WTC11 (cell line): ENCODE measurements at regions not wholly inside any gene's neighbourhood (a gene's known extent, or its start where the extent isn't known, plus 50 kb on each side); places are given as distances from the start of the nearest gene placed in this dataset.

Experiments used
- ATAC-seq: fragments of 200-7000 bp; cut with Tn5 transposase; 2 replicates; pipeline ENCODE4 v1.10.0; 2021; ENCODE audit warnings: mild to moderate bottlenecking, moderate library complexity
- CTCF ChIA-PET: fragments of 300-600 bp; sonication (Branson Sonifier 250); formaldehyde crosslinking; loops from one replicate; lab custom pipeline; 2021; ENCODE audit warnings: antibody characterized with exemption; lab: Charles Lee
- POLR2A ChIA-PET: fragments of 350-600 bp; sonication (Branson Sonifier 250); formaldehyde crosslinking; loops from one replicate; lab custom pipeline; 2021; ENCODE audit warnings: antibody characterized with exemption; lab: Charles Lee
- DNase-seq: peaks from one replicate; pipeline ENCODE4 v3.0.0; 2021; ENCODE audit warnings: low spot score
- H3K27ac Mint-ChIP-seq: 2 replicates; pipeline ENCODE4 v1.8.0; 2021; ENCODE audit warnings: mixed read lengths
- H3K27me3 Mint-ChIP-seq: 2 replicates; pipeline ENCODE4 v1.8.0; 2021; ENCODE audit warnings: low read depth, mild to moderate bottlenecking, moderate library complexity, mixed read lengths
- H3K36me3 Mint-ChIP-seq: 2 replicates; pipeline ENCODE4 v1.8.0; 2021; ENCODE audit warnings: mixed read lengths
- H3K4me1 Mint-ChIP-seq: 2 replicates; pipeline ENCODE4 v1.8.0; 2022; ENCODE audit warnings: mixed read lengths
- H3K4me3 Mint-ChIP-seq: 2 replicates; pipeline ENCODE4 v1.8.0; 2021; ENCODE audit warnings: mild to moderate bottlenecking, moderate library complexity, mixed read lengths
- H3K9me3 Mint-ChIP-seq: 2 replicates; pipeline ENCODE4 v1.8.0; 2021; ENCODE audit warnings: mixed read lengths
- ESRRA ChIP-seq: sonication (generic); formaldehyde crosslinking; IDR thresholded peaks from 2 replicates; pipeline ENCODE4 v1.8.1; 2022; ENCODE audit warnings: mild to moderate bottlenecking, missing genetic modification reagents, borderline replicate concordance
- ETV6 ChIP-seq: sonication (generic); formaldehyde crosslinking; IDR thresholded peaks from 2 replicates; pipeline ENCODE4 v1.8.1; 2022; ENCODE audit warnings: mild to moderate bottlenecking, missing genetic modification reagents
- FOXK1 ChIP-seq: sonication (generic); formaldehyde crosslinking; IDR thresholded peaks from 2 replicates; pipeline ENCODE4 v1.8.0; 2022; ENCODE audit warnings: mild to moderate bottlenecking, moderate library complexity, missing genetic modification reagents
- GABPB1 ChIP-seq: sonication (generic); formaldehyde crosslinking; IDR thresholded peaks from 2 replicates; pipeline ENCODE4 v1.8.1; 2023; ENCODE audit warnings: mild to moderate bottlenecking, missing genetic modification reagents
- IRF1 ChIP-seq: sonication (generic); formaldehyde crosslinking; IDR thresholded peaks from 2 replicates; pipeline ENCODE4 v1.8.0; 2023; ENCODE audit warnings: missing genetic modification reagents
- MYBL2 ChIP-seq: sonication (generic); formaldehyde crosslinking; IDR thresholded peaks from 2 replicates; pipeline ENCODE4 v1.8.1; 2023; ENCODE audit warnings: mild to moderate bottlenecking, moderate library complexity, missing genetic modification reagents
- NFYB ChIP-seq: sonication (generic); formaldehyde crosslinking; conservative IDR thresholded peaks from 2 replicates; pipeline ENCODE4 v1.8.0; 2022; ENCODE audit warnings: low read depth, missing genetic modification reagents
- NR3C1 ChIP-seq: sonication (generic); formaldehyde crosslinking; conservative IDR thresholded peaks from 2 replicates; pipeline ENCODE4 v1.8.1; 2023; ENCODE audit warnings: low read depth, mild to moderate bottlenecking, missing genetic modification reagents
- PRDM15 ChIP-seq: sonication (generic); formaldehyde crosslinking; IDR thresholded peaks from 2 replicates; pipeline ENCODE4 v1.8.0; 2022; ENCODE audit warnings: missing genetic modification reagents
- RORB ChIP-seq: fragments of 250-450 bp; sonication (Bioruptor Pico); IDR thresholded peaks from 2 replicates; pipeline ENCODE4 v1.9.0; 2021; ENCODE audit warnings: mild to moderate bottlenecking
- TCF7 ChIP-seq: sonication (generic); formaldehyde crosslinking; IDR thresholded peaks from 2 replicates; pipeline ENCODE4 v1.8.0; 2022; ENCODE audit warnings: mild to moderate bottlenecking, low read depth, missing genetic modification reagents, moderate library complexity
- TEAD1 ChIP-seq: sonication (generic); formaldehyde crosslinking; IDR thresholded peaks from 2 replicates; pipeline ENCODE4 v1.8.0; 2022; ENCODE audit warnings: mild to moderate bottlenecking, missing genetic modification reagents
- TP53 ChIP-seq: sonication (generic); formaldehyde crosslinking; IDR thresholded peaks from 2 replicates; pipeline ENCODE4 v1.8.1; 2023; ENCODE audit warnings: mild to moderate bottlenecking, missing genetic modification reagents
- USF2 ChIP-seq: sonication (generic); formaldehyde crosslinking; IDR thresholded peaks from 2 replicates; pipeline ENCODE4 v1.8.1; 2023; ENCODE audit warnings: mild to moderate bottlenecking, missing genetic modification reagents, moderate library complexity
- ZNF425 ChIP-seq: fragments of 250-450 bp; sonication (Bioruptor Pico); conservative IDR thresholded peaks from 2 replicates; pipeline ENCODE4 v1.9.0; 2021; ENCODE audit warnings: mild to moderate bottlenecking
- ZNF512 ChIP-seq: sonication (generic); formaldehyde crosslinking; IDR thresholded peaks from 2 replicates; pipeline ENCODE4 v1.8.1; 2022; ENCODE audit warnings: missing genetic modification reagents, borderline replicate concordance
- ZNF532 ChIP-seq: fragments of 250-450 bp; sonication (Bioruptor Pico); IDR thresholded peaks from 2 replicates; pipeline ENCODE4 v1.9.0; 2021; ENCODE audit warnings: mild to moderate bottlenecking, borderline replicate concordance

GRCh38 chr9:90423661-90424193, 218.9 kb downstream of the DIRAS2 start:
- DNase-seq (no peak), ATAC-seq (no peak)
- Mint-ChIP-seq H3K27ac (no peak overlapping the region), H3K9me3 (peaks cover 3% of the 10 kb centered on the region; the same call in 1 of the 2 replicates), H3K27me3 (no peaks in the 10 kb centered on the region; the same call in 1 of the 2 replicates), H3K4me1 (peaks cover 21% of the 10 kb centered on the region), H3K36me3 (peaks cover 7% of the 10 kb centered on the region), H3K4me3 (no peak overlapping the region)
- POLR2A ChIA-PET = no interaction called here
- no peak for TF ChIP-seq TCF7
- TF ChIP-seq GABPB1 (CRISPR knock-in tag) = no peak
- no peak for TF ChIP-seq ETV6 (CRISPR knock-in tag)
- no peak for TF ChIP-seq ESRRA
- TF ChIP-seq ZNF532 = no peak
- TF ChIP-seq NR3C1 = no peak
- TF ChIP-seq MYBL2 (CRISPR knock-in tag) = no peak
- no peak for TF ChIP-seq NFYB (CRISPR knock-in tag)
- no peak for TF ChIP-seq USF2 (CRISPR knock-in tag)
- no peak for TF ChIP-seq PRDM15 (CRISPR knock-in tag)
- TF ChIP-seq RORB (CRISPR knock-in tag) = no peak
- TF ChIP-seq TP53 = no peak
- TF ChIP-seq IRF1 (CRISPR knock-in tag) = no peak
- CTCF ChIA-PET = interaction anchor here (2.0 kb wide), 1 partner anchor 10 kb away, joined by 5 read pairs; no protein-coding TSS in a partner anchor

GRCh38 chr9:90428517-90428916, 214.1 kb downstream of the DIRAS2 start:
- H3K36me3 Mint-ChIP-seq = peaks cover 5% of the 10 kb centered on the region
- H3K4me3 Mint-ChIP-seq = no peak overlapping the region
- DNase-seq (no peak), ATAC-seq (no peak)
- peaks cover 17% of the 10 kb centered on the region for H3K4me1 Mint-ChIP-seq
- H3K9me3 Mint-ChIP-seq = peaks cover 3% of the 10 kb centered on the region; the same call in 1 of the 2 replicates
- no peaks in the 10 kb centered on the region for H3K27me3 Mint-ChIP-seq
- ChIA-PET POLR2A (no interaction called here), CTCF (no interaction called here)
- TF ChIP-seq TEAD1 = no peak
- TF ChIP-seq ZNF512 (CRISPR knock-in tag) = no peak
- no peak for TF ChIP-seq ZNF425
- no peak for TF ChIP-seq FOXK1 (CRISPR knock-in tag)
- H3K27ac Mint-ChIP-seq = peak overlapping the region; percentile 54; the same call in 1 of the 2 replicates
